Caco-2 (cell line): ENCODE measurements at regions not wholly inside any gene's neighbourhood (a gene's known extent, or its start where the extent isn't known, plus 50 kb on each side); places are given as distances from the start of the nearest gene placed in this dataset.

Experiments
- BruUV-seq: library from RNA; stranded (reverse); fragments of 400-500 nt; replicated peaks from 2 replicates; lab custom pipeline; 2021; lab: Mats Ljungman, UMichigan
- CTCF ChIA-PET: fragments of 300-600 bp; sonication (Branson Sonifier 250); formaldehyde crosslinking; loops from one replicate; lab custom pipeline; 2022; ENCODE audit warnings: antibody characterized with exemption; lab: Charles Lee
- POLR2A ChIA-PET: fragments of 300-600 bp; sonication (Branson Sonifier 250); formaldehyde crosslinking; loops from one replicate; lab custom pipeline; 2022; ENCODE audit warnings: antibody characterized with exemption; lab: Charles Lee
- DNase-seq, 2 experiments: peaks; one replicate each; pipeline versions ENCODE4 v3.0.0 to v3.0.0-alpha.2; 2020 to 2022
- H3K27me3 ChIP-seq: replicated peaks from 2 replicates; pipeline ENCODE4 v1.6.0; 2011; ENCODE audit warnings: low read length; ENCODE audit not compliant: control insufficient read depth, insufficient read depth
- H3K36me3 ChIP-seq: 2 replicates; pipeline ENCODE4 v1.5.1; 2011; ENCODE audit warnings: low read length; ENCODE audit not compliant: control insufficient read depth, insufficient read depth
- H3K4me1 ChIP-seq: fragments of 250-450 bp; sonication (Bioruptor Pico); 2 replicates; pipeline ENCODE4 v1.5.1; 2020; ENCODE audit warnings: mild to moderate bottlenecking
- H3K4me3 ChIP-seq: 2 replicates; pipeline ENCODE4 v1.5.1; 2011; ENCODE audit warnings: low read depth, mild to moderate bottlenecking, control low read depth, low read length
- H3K9me3 ChIP-seq: fragments of 250-450 bp; sonication (Bioruptor Pico); 2 replicates; pipeline ENCODE4 v1.5.1; 2020; ENCODE audit warnings: mild to moderate bottlenecking, moderate library complexity
- H3K27ac Mint-ChIP-seq: one replicate; pipeline ENCODE4 v1.8.0; 2022; ENCODE audit warnings: mixed read lengths; ENCODE audit not compliant: unreplicated experiment
- H3K27me3 Mint-ChIP-seq: one replicate; pipeline ENCODE4 v1.8.0; 2022; ENCODE audit warnings: mixed read lengths; ENCODE audit not compliant: insufficient read depth, unreplicated experiment
- H3K36me3 Mint-ChIP-seq: one replicate; pipeline ENCODE4 v1.8.0; 2022; ENCODE audit warnings: mild to moderate bottlenecking, mixed read lengths; ENCODE audit not compliant: insufficient read depth, unreplicated experiment
- H3K4me1 Mint-ChIP-seq: one replicate; pipeline ENCODE4 v1.8.0; 2022; ENCODE audit warnings: low read depth, mixed read lengths; ENCODE audit not compliant: unreplicated experiment
- H3K4me3 Mint-ChIP-seq: one replicate; pipeline ENCODE4 v1.8.0; 2022; ENCODE audit warnings: mild to moderate bottlenecking, moderate library complexity, mixed read lengths; ENCODE audit not compliant: unreplicated experiment
- H3K9me3 Mint-ChIP-seq: one replicate; pipeline ENCODE4 v1.8.0; 2022; ENCODE audit warnings: mixed read lengths; ENCODE audit not compliant: unreplicated experiment
- intact Hi-C: fragments of 100-400 bp; cut with micrococcal nuclease; formaldehyde crosslinking; loops from one replicate; pipeline ENCODE4 v1.10.0; 2022; ENCODE audit not compliant: unreplicated experiment
- TF ChIP-seq, protein P1 (sequence below), 2 experiments: fragments of 200-600 bp in 1 of 2; IDR thresholded peaks; 1 replicate in 1 of 2; 2 replicates in 1 of 2; pipeline versions ENCODE4 v1.5.1 to v1.8.0; 2011 to 2022; ENCODE audit warnings: antibody characterized with exemption in 1 of 2, control low read depth in 1 of 2, inconsistent platforms in 1 of 2, low read depth in 1 of 2, low read length in 1 of 2, mild to moderate bottlenecking in 1 of 2, moderate library complexity in 1 of 2; ENCODE audit not compliant: insufficient read depth in 1 of 2, severe bottlenecking in 1 of 2, unreplicated experiment in 1 of 2

DNA sequence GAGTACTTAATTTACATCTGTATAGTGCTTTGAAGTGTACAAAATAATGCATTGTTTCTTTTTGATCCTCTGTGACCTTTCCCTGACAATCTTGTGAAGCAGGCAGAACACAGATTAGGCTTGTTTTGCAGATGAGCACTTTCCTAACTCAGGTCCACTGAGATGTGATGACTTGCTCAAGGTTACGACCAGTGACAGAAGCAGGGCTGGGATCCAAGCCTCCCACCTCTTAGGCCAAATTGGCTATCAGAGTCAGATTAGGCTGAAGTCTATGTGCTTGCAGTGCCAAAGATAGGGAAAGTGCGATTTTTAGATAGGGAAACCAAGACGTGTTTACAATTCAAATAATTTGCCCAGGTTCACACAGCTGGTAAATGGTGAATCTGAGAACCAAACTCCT lies 147.3 kb downstream of the OMA1 start:
- Histone ChIP-seq H3K9me3 (no peaks in the 10 kb centered on the region), H3K4me3 (no peak overlapping the region), H3K4me1 (no peaks in the 10 kb centered on the region), H3K36me3 (no peaks in the 10 kb centered on the region), H3K27me3 (no peaks in the 10 kb centered on the region)
- intact Hi-C loops, result no loop called here
- Mint-ChIP-seq H3K27me3 (peaks cover 16% of the 10 kb centered on the region), H3K4me1 (peaks cover 7% of the 10 kb centered on the region), H3K9me3 (no peaks in the 10 kb centered on the region), H3K4me3 (no peak overlapping the region), H3K27ac (no peak overlapping the region), H3K36me3 (no peaks in the 10 kb centered on the region)
- TF ChIP-seq, protein P1, sequence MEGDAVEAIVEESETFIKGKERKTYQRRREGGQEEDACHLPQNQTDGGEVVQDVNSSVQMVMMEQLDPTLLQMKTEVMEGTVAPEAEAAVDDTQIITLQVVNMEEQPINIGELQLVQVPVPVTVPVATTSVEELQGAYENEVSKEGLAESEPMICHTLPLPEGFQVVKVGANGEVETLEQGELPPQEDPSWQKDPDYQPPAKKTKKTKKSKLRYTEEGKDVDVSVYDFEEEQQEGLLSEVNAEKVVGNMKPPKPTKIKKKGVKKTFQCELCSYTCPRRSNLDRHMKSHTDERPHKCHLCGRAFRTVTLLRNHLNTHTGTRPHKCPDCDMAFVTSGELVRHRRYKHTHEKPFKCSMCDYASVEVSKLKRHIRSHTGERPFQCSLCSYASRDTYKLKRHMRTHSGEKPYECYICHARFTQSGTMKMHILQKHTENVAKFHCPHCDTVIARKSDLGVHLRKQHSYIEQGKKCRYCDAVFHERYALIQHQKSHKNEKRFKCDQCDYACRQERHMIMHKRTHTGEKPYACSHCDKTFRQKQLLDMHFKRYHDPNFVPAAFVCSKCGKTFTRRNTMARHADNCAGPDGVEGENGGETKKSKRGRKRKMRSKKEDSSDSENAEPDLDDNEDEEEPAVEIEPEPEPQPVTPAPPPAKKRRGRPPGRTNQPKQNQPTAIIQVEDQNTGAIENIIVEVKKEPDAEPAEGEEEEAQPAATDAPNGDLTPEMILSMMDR (IDR thresholded peaks at IDR 0.05; ENCODE audit: insufficient read depth in 1 of 2, low read depth in 1 of 2, low read length in 1 of 2, severe bottlenecking in 1 of 2, unreplicated experiment in 1 of 2), result no peak
- no TSS peak for BruUV-seq
- no peak for DNase-seq
- ChIA-PET CTCF (no interaction called here), POLR2A (no interaction called here)

DNA sequence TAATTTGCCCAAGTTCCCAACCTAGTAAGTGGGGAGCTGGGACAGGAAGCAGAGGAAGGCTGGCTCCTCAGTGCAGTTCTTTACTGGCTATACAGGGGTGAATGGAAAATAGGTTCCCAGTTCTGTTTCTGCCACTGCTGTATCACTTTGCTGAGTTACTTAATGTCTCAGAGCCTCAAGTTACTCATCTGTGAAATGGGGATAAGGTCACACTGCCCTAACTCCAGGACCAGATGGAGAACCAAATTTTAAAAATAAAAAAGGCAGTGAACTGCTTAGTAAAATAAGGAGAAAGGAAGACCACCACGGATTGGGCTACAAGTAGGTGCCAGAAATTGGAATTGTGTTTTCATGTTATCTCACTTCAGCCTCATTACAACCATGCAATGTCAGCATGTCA lies 147.8 kb downstream of the OMA1 start:
- BruUV-seq, result no TSS peak
- no peak overlapping the region for H3K4me3 Mint-ChIP-seq

DNA sequence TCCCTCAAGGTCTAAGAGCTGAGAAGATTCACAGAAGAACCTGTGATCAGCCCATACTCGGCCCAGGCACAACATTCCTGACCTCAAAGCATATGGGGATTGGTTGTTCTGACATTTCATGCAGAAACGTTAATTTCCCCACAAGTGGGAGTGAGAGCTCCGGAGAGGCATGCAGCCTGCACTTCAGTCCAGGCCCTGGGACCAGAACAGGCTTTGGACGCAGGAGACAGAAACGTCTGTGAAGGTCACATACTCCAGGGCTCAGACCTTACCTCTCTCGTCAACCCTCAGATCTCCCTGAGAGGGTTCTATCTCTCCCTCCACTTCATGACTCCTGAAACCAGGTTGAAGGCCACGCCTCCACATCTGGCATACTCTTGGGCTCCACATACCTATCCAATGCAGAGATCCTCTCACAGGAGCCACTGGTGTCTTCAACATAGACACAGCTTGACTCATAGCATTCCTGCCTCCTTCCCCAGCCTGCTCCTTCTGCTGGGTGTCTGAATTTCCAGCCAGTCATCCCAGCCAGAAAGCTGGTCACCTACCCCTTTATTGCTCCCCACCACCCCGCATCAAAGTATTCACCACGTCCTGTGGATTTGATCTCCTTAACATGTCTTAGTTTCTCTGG lies 149.2 kb downstream of the OMA1 start:
- H3K4me3 ChIP-seq, result no peak overlapping the region
- H3K4me1 Mint-ChIP-seq, result peaks cover 7% of the 10 kb centered on the region
- H3K4me1 ChIP-seq, result no peaks in the 10 kb centered on the region
- CTCF ChIA-PET, result no interaction called here
- DNase-seq, result no peak
- intact Hi-C loops, result no loop called here
- H3K4me3 Mint-ChIP-seq, result no peak overlapping the region
- no peaks in the 10 kb centered on the region for H3K9me3 Mint-ChIP-seq
- no peaks in the 10 kb centered on the region for H3K36me3 ChIP-seq
- TF ChIP-seq, protein P1 (IDR thresholded peaks at IDR 0.05; ENCODE audit: insufficient read depth in 1 of 2, low read depth in 1 of 2, low read length in 1 of 2, severe bottlenecking in 1 of 2, unreplicated experiment in 1 of 2), result no peak
- H3K27ac Mint-ChIP-seq, result no peak overlapping the region
- peaks cover 14% of the 10 kb centered on the region for H3K27me3 Mint-ChIP-seq
- H3K27me3 ChIP-seq, result no peaks in the 10 kb centered on the region
- H3K9me3 ChIP-seq, result no peaks in the 10 kb centered on the region
- no TSS peak for BruUV-seq
- no peaks in the 10 kb centered on the region for H3K36me3 Mint-ChIP-seq
- POLR2A ChIA-PET, result no interaction called here

More for the DNA sequence above, 147.8 kb downstream of the OMA1 start:
- no peaks in the 10 kb centered on the region for H3K36me3 Mint-ChIP-seq
- intact Hi-C loops, result no loop called here
- peaks cover 16% of the 10 kb centered on the region for H3K27me3 Mint-ChIP-seq
- TF ChIP-seq, protein P1 (IDR thresholded peaks at IDR 0.05; ENCODE audit: insufficient read depth in 1 of 2, low read depth in 1 of 2, low read length in 1 of 2, severe bottlenecking in 1 of 2, unreplicated experiment in 1 of 2), result no peak
- Histone ChIP-seq H3K27me3 (no peaks in the 10 kb centered on the region), H3K36me3 (no peaks in the 10 kb centered on the region), H3K4me3 (no peak overlapping the region), H3K9me3 (no peaks in the 10 kb centered on the region), H3K4me1 (no peaks in the 10 kb centered on the region)
- peaks cover 7% of the 10 kb centered on the region for H3K4me1 Mint-ChIP-seq
- no peak for DNase-seq
- POLR2A ChIA-PET, result no interaction called here
- CTCF ChIA-PET, result no interaction called here
- H3K27ac Mint-ChIP-seq, result no peak overlapping the region
- no peaks in the 10 kb centered on the region for H3K9me3 Mint-ChIP-seq
